Sigmoid colon (tissue), 4 donors: ENCODE measurements at regions not wholly inside any gene's neighbourhood (a gene's known extent, or its start where the extent isn't known, plus 50 kb on each side); places are given as distances from the start of the nearest gene placed in this dataset.

Experiments used
- CTCF ChIP-seq, 4 experiments: fragments of 450-650 bp in 3 of 4; fragments of 200-600 bp in 1 of 4; IDR thresholded peaks; one replicate each; pipeline ENCODE4 v1.5.1; 2016 to 2019; ENCODE audit warnings: antibody characterized with exemption in 4 of 4, mild to moderate bottlenecking in 3 of 4, moderate library complexity in 2 of 4
- EP300 ChIP-seq, 4 donors: sonication (generic); formaldehyde crosslinking; IDR thresholded peaks; one replicate each; pipeline ENCODE4 v1.6.1; 2017; ENCODE audit warnings: antibody characterized with exemption in 4 of 4
- POLR2A ChIP-seq, 2 donors: fragments of 450-650 bp; IDR thresholded peaks; one replicate each; pipeline ENCODE4 v1.6.1; 2016; ENCODE audit warnings: antibody characterized with exemption in 2 of 2, mild to moderate bottlenecking in 2 of 2, moderate library complexity in 2 of 2
- POLR2AphosphoS5 ChIP-seq, 4 donors: sonication (generic); formaldehyde crosslinking; IDR thresholded peaks; one replicate each; pipeline ENCODE4 v1.6.1; 2017; ENCODE audit warnings: antibody characterized with exemption in 4 of 4

- TF ChIP-seq CTCF (IDR thresholded peaks at IDR 0.05) (no peak), EP300 (IDR thresholded peaks at IDR 0.05) (no peak), POLR2A (IDR thresholded peaks at IDR 0.05) (no peak), POLR2AphosphoS5 (IDR thresholded peaks at IDR 0.05) (no peak)
Observed at GRCh38 chr18:52118684-52119083, 221.3 kb upstream of the DCC start.
